CD4-positive, CD25-positive, alpha-beta regulatory T cell (primary cell): ENCODE measurements at regions not wholly inside any gene's neighbourhood (a gene's known extent, or its start where the extent isn't known, plus 50 kb on each side); places are given as distances from the start of the nearest gene placed in this dataset.
"Not testable (repeated sequence)": the region's sequence is repeated elsewhere in the genome, so short reads cannot be mapped to it uniquely, and the experiment has no call there.

Source experiments
- ATAC-seq, 2 donors: fragments of 150-1000 bp; cut with Tn5 transposase; one replicate each; pipeline ENCODE4 v1.10.0; 2021; ENCODE audit warnings: low read depth in 2 of 2, moderate number of reproducible peaks in 2 of 2, moderate library complexity in 1 of 2
- DNase-seq, 3 donors: peaks; one replicate each; pipeline versions ENCODE4 v3.0.0 to v3.0.0-alpha.2; 2012 to 2022; ENCODE audit warnings: mixed read lengths in 1 of 3
- H3K27ac ChIP-seq: one replicate; pipeline ENCODE4 v1.7.0; 2013; ENCODE audit warnings: mild to moderate bottlenecking, low read length; ENCODE audit not compliant: insufficient read depth, poor library complexity, severe bottlenecking
- H3K27me3 ChIP-seq: one replicate; pipeline ENCODE4 v1.7.0; 2013; ENCODE audit warnings: low read length; ENCODE audit not compliant: control insufficient read depth, insufficient read depth
- H3K36me3 ChIP-seq: one replicate; pipeline ENCODE4 v1.7.0; 2013; ENCODE audit warnings: mild to moderate bottlenecking, low read length, moderate library complexity; ENCODE audit not compliant: control insufficient read depth, insufficient read depth
- H3K4me1 ChIP-seq: 2 replicates; pipeline ENCODE4 v1.7.0; 2013; ENCODE audit warnings: mild to moderate bottlenecking, low read length; ENCODE audit not compliant: insufficient read depth, control insufficient read depth, poor library complexity, severe bottlenecking
- H3K4me3 ChIP-seq: one replicate; pipeline ENCODE4 v1.7.0; 2013; ENCODE audit warnings: low read depth, mild to moderate bottlenecking, low read length, moderate library complexity
- H3K9me3 ChIP-seq, 2 experiments: 1 replicate in 1 of 2; 2 replicates in 1 of 2; pipeline ENCODE4 v1.7.0; 2013; ENCODE audit warnings: low read length in 2 of 2, mild to moderate bottlenecking in 1 of 2, moderate library complexity in 1 of 2; ENCODE audit not compliant: control insufficient read depth in 2 of 2
- H3K27ac Mint-ChIP-seq, 3 donors: one replicate each; pipeline ENCODE4 v1.8.0; 2020 to 2022; ENCODE audit warnings: mild to moderate bottlenecking in 3 of 3, mixed read lengths in 3 of 3, moderate library complexity in 2 of 3
- H3K27me3 Mint-ChIP-seq: one replicate; pipeline ENCODE4 v1.8.0; 2022; ENCODE audit warnings: mild to moderate bottlenecking, mixed read lengths
- H3K36me3 Mint-ChIP-seq: one replicate; pipeline ENCODE4 v1.8.0; 2020; ENCODE audit warnings: mixed read lengths
- H3K4me1 Mint-ChIP-seq, 4 donors: one replicate each; pipeline ENCODE4 v1.8.0; 2020 to 2022; ENCODE audit warnings: mixed read lengths in 4 of 4, mild to moderate bottlenecking in 1 of 4
- H3K4me3 Mint-ChIP-seq, 4 donors: one replicate each; pipeline ENCODE4 v1.8.0; 2020 to 2022; ENCODE audit warnings: mild to moderate bottlenecking in 4 of 4, mixed read lengths in 4 of 4, moderate library complexity in 3 of 4
- H3K9me3 Mint-ChIP-seq, 7 donors: one replicate each; pipeline ENCODE4 v1.8.0; 2020 to 2022; ENCODE audit warnings: mixed read lengths in 7 of 7, mild to moderate bottlenecking in 3 of 7, moderate library complexity in 2 of 7

GRCh38 chr9:82895822-82896110 is 167.2 kb downstream of the RASEF start:
- H3K36me3 ChIP-seq = no peaks in the 10 kb centered on the region
- Mint-ChIP-seq H3K9me3 (peaks cover 0 to 11% (median 5%) of the 10 kb centered on the region in 7 donors), H3K4me1 (no peaks in the 10 kb centered on the region), H3K27ac (no peak overlapping the region), H3K4me3 (no peak overlapping the region), H3K36me3 (no peaks in the 10 kb centered on the region), H3K27me3 (no peaks in the 10 kb centered on the region)
- H3K27me3 ChIP-seq = no peaks in the 10 kb centered on the region
- ATAC-seq (no peak), DNase-seq (no peak)
- H3K27ac ChIP-seq = no peak overlapping the region
- H3K9me3 ChIP-seq = no peaks in the 10 kb centered on the region
- no peak overlapping the region for H3K4me3 ChIP-seq
- no peaks in the 10 kb centered on the region for H3K4me1 ChIP-seq

- Histone ChIP-seq H3K9me3 (no peaks in the 10 kb centered on the region), H3K27ac (no peak overlapping the region), H3K27me3 (no peaks in the 10 kb centered on the region), H3K4me3 (no peak overlapping the region), H3K36me3 (no peaks in the 10 kb centered on the region), H3K4me1 (no peaks in the 10 kb centered on the region)
- no peak for ATAC-seq
- H3K9me3 Mint-ChIP-seq = peaks cover 0 to 7% (median 2%) of the 10 kb centered on the region in 7 donors
- no peaks in the 10 kb centered on the region for H3K36me3 Mint-ChIP-seq
- no peaks in the 10 kb centered on the region for H3K27me3 Mint-ChIP-seq
- no peak overlapping the region for H3K27ac Mint-ChIP-seq
- no peak overlapping the region for H3K4me3 Mint-ChIP-seq
- H3K4me1 Mint-ChIP-seq = no peaks in the 10 kb centered on the region
- no peak for DNase-seq
These were observed 159.4 kb downstream of the RASEF start for GRCh38 chr9:82903503-82903902.

- Mint-ChIP-seq H3K4me3 (no peak overlapping the region), H3K27ac (no peak overlapping the region), H3K36me3 (no peaks in the 10 kb centered on the region), H3K4me1 (no peaks in the 10 kb centered on the region), H3K9me3 (peaks cover 0 to 17% (median 8%) of the 10 kb centered on the region in 7 donors), H3K27me3 (peaks cover 4% of the 10 kb centered on the region)
- Histone ChIP-seq H3K36me3 (no peaks in the 10 kb centered on the region), H3K4me3 (no peak overlapping the region), H3K27ac (no peak overlapping the region), H3K4me1 (no peaks in the 10 kb centered on the region), H3K27me3 (no peaks in the 10 kb centered on the region), H3K9me3 (peaks cover 0 to 11% of the 10 kb centered on the region in 2 experiments)
- ATAC-seq (no peak), DNase-seq (no peak)
These were observed 150.9 kb downstream of the RASEF start for GRCh38 chr9:82911996-82912395.

GRCh38 chr9:82912645-82913044 is 150.3 kb downstream of the RASEF start:
- Histone ChIP-seq H3K27me3 (no peaks in the 10 kb centered on the region), H3K4me1 (no peaks in the 10 kb centered on the region), H3K9me3 (peaks cover 0 to 11% of the 10 kb centered on the region in 2 experiments), H3K4me3 (no peak overlapping the region), H3K36me3 (no peaks in the 10 kb centered on the region), H3K27ac (no peak overlapping the region)
- H3K27me3 Mint-ChIP-seq = peaks cover 4% of the 10 kb centered on the region
- no peak overlapping the region for H3K27ac Mint-ChIP-seq
- DNase-seq (no peak), ATAC-seq (no peak)
- H3K4me3 Mint-ChIP-seq = no peak overlapping the region
- H3K4me1 Mint-ChIP-seq = no peaks in the 10 kb centered on the region
- peaks cover 0 to 21% (median 10%) of the 10 kb centered on the region in 7 donors for H3K9me3 Mint-ChIP-seq
- no peaks in the 10 kb centered on the region for H3K36me3 Mint-ChIP-seq

GRCh38 chr9:82916238-82916637 is 146.7 kb downstream of the RASEF start:
- not testable (repeated sequence) for H3K27me3 ChIP-seq, H3K27ac Mint-ChIP-seq, DNase-seq, H3K27me3 Mint-ChIP-seq, H3K4me3 ChIP-seq, ATAC-seq, H3K4me1 ChIP-seq, H3K4me1 Mint-ChIP-seq, H3K27ac ChIP-seq, H3K36me3 ChIP-seq, H3K36me3 Mint-ChIP-seq, H3K4me3 Mint-ChIP-seq
- H3K9me3 ChIP-seq = peaks cover 0 to 11% of the 10 kb centered on the region in 2 experiments
- peaks cover 3 to 21% (median 9%) of the 10 kb centered on the region in 7 donors for H3K9me3 Mint-ChIP-seq

- no peak for DNase-seq
- no peaks in the 10 kb centered on the region for H3K36me3 Mint-ChIP-seq
- H3K27me3 Mint-ChIP-seq = no peaks in the 10 kb centered on the region
These were observed 142.8 kb downstream of the RASEF start for GRCh38 chr9:82920154-82920553.

GRCh38 chr9:82922686-82923085 is 140.3 kb downstream of the RASEF start:
- DNase-seq (no peak), ATAC-seq (no peak)
- Mint-ChIP-seq H3K27me3 (no peaks in the 10 kb centered on the region), H3K4me1 (no peaks in the 10 kb centered on the region), H3K27ac (no peak overlapping the region), H3K36me3 (no peaks in the 10 kb centered on the region), H3K9me3 (peaks cover 0 to 5% (median 0%) of the 10 kb centered on the region in 7 donors), H3K4me3 (no peak overlapping the region)
- Histone ChIP-seq H3K4me1 (no peaks in the 10 kb centered on the region), H3K36me3 (no peaks in the 10 kb centered on the region), H3K27me3 (no peaks in the 10 kb centered on the region), H3K27ac (no peak overlapping the region), H3K4me3 (no peak overlapping the region), H3K9me3 (no peaks in the 10 kb centered on the region)

More at GRCh38 chr9:82920154-82920553, 142.8 kb downstream of the RASEF start:
- no peak overlapping the region for H3K27ac ChIP-seq
- no peaks in the 10 kb centered on the region for H3K27me3 ChIP-seq
- Mint-ChIP-seq H3K4me1 (no peaks in the 10 kb centered on the region), H3K27ac (no peak overlapping the region), H3K9me3 (peaks cover under 1 to 17% (median 9%) of the 10 kb centered on the region in 7 donors), H3K4me3 (no peak overlapping the region)
- no peaks in the 10 kb centered on the region for H3K4me1 ChIP-seq
- no peak overlapping the region for H3K4me3 ChIP-seq
- no peaks in the 10 kb centered on the region for H3K36me3 ChIP-seq
- H3K9me3 ChIP-seq = peaks cover 0 to 11% of the 10 kb centered on the region in 2 experiments
- ATAC-seq = no peak

- Mint-ChIP-seq H3K9me3 (peaks cover 0 to 5% (median 1%) of the 10 kb centered on the region in 7 donors), H3K27me3 (no peaks in the 10 kb centered on the region), H3K4me1 (no peaks in the 10 kb centered on the region), H3K36me3 (no peaks in the 10 kb centered on the region), H3K27ac (no peak overlapping the region), H3K4me3 (no peak overlapping the region)
- Histone ChIP-seq H3K4me1 (no peaks in the 10 kb centered on the region), H3K36me3 (no peaks in the 10 kb centered on the region), H3K4me3 (no peak overlapping the region), H3K27me3 (no peaks in the 10 kb centered on the region), H3K9me3 (no peaks in the 10 kb centered on the region), H3K27ac (no peak overlapping the region)
- no peak for ATAC-seq
- DNase-seq = no peak
These were observed 139.6 kb downstream of the RASEF start for GRCh38 chr9:82923092-82923911.
